ENCODE measurements at regions not wholly inside any gene's neighbourhood (a gene's known extent, or its start where the extent isn't known, plus 50 kb on each side); places are given as distances from the start of the nearest gene placed in this dataset.

DNA sequence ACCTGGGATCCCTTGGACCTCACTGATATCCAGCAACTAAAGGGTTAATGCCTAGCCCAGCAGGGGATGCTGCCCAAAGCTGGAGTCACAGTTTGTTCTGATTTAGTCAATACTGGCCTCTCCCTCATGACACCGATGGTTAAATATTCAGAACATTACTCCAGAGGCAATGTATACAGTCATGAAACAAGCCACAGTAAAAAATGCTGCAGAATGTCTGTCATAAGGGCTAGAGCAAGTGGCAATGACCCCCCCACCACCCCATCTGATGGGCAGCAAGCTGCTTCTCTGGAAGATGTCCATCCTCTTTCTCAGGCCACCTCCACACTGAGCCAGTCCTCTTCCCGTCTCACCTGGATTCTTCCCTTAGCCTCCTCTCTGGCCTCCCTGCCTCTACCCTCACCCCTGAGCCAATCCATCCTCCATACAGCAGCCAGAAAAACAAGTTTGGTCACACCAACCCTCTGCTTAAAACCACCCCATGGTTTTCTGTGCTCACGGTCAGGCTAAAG, 99.0 kb upstream of the KCNG1 start:
- no peak for DNase-seq

- no peak for DNase-seq
Measured at GRCh38 chr20:51121272-51121671, 98.4 kb upstream of the KCNG1 start.

GRCh38 chr20:51120868-51121267, 98.0 kb upstream of the KCNG1 start:
- DNase-seq: no peak

- no peak for DNase-seq
Measured at GRCh38 chr20:51120438-51120837, 97.5 kb upstream of the KCNG1 start.

- DNase-seq: no peak
Measured at GRCh38 chr20:51119914-51120313, 97.0 kb upstream of the KCNG1 start.

- DNase-seq: no peak
Measured at GRCh38 chr20:51118985-51119527, 96.1 kb upstream of the KCNG1 start.

DNA sequence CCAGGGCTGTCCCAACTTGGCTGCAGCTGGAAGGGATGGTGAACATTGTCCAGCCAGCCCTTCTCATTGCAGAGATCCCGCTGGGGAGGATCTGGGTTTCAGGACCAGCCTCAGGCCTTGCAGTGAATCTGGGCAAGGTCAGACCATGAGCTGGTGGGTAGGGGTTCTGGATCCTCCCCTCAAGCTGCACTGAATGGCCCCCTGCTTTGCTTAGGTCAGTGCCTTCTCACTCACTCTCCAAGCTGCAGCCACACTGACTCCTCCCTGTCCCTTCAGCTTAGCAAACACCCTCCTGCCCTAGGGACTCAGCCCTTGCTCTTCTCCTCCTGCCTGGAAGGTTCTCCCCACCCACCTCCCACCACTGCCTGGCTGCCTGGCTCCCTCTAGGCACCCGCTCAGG, 95.3 kb upstream of the KCNG1 start:
- DNase-seq: no peak

GRCh38 chr20:51116765-51117686, 94.1 kb upstream of the KCNG1 start:
- DNase-seq: no peak

DNA sequence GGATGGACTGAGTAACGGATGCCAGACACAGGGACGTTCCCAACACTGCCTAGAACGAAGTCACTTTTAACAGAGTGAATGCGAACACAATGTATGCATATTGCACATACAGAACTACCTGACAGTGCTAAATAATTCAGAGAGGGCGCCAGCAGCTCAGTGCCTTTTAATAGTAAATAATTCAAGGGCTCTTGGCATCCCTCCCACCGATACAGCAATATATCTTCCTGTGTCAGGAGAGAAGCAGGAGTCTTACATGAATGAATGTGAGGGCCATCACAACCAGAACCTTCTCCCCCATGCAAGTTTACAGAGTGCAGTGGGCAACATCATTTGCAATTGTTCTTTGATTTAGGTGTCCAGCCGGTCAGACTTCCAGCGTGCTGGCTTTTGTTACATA, 88.4 kb upstream of the KCNG1 start:
- DNase-seq: no peak

DNA sequence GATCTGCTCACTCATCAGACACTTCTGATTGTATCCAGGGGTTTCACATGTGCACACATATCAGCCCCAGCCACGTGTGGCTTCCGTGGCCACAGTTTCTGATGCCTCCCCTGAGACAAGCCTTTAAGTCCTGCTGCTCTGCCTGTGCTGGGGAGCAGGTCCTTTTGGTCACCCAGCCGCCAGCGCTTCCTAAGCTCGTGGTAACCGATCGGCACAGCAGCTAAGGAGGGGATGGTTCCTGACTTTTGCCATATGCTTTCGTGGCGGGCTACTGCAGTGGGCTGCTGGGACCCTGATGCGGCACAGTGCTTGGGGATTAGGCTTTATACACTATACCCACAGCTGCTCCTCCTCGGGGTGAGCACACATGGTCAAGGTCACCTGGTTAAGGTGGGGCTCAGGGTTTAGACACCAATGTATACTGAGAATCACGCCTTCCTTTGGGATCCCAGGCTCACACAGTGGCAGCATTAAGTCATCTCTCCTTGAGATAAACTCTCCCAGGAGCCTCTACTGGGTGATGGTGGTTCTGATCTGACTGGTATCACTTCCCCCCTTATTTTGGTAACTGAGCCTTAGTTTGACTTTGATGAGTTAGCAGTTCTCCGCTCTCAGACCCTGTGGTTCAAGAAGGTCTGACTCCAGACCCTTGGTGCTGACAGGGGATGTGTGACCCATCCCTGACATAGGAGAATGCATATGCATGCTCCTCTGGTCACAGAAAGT, 85.9 kb upstream of the KCNG1 start:
- peak; percentile 12 for DNase-seq

DNA sequence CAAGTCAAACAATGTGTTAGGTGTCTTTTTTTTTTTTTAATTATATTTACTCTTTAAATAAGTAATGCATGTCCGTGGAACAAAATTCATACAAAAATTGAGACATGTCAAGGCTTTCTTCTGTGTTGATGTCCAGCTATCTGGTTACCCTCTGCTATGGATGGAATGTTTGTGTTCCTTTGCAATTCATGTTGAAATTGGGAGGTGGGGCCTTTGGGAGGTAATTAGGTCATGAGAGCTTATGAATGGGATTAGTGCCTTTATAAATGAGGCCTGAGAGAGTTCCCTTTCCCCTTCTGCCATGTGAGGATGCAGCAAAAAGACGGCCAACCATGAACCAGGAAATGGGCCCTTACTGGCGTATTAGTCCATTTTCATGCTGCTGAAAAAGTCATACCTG, 83.1 kb upstream of the KCNG1 start:
- DNase-seq: peak; percentile 19

GRCh38 chr20:51104960-51105920, 82.3 kb upstream of the KCNG1 start:
- no peak for DNase-seq

- no peak for DNase-seq
Measured at GRCh38 chr20:51100617-51101016, 77.7 kb upstream of the KCNG1 start.

GRCh38 chr20:51098284-51098810, 75.4 kb upstream of the KCNG1 start:
- no peak for DNase-seq

DNA sequence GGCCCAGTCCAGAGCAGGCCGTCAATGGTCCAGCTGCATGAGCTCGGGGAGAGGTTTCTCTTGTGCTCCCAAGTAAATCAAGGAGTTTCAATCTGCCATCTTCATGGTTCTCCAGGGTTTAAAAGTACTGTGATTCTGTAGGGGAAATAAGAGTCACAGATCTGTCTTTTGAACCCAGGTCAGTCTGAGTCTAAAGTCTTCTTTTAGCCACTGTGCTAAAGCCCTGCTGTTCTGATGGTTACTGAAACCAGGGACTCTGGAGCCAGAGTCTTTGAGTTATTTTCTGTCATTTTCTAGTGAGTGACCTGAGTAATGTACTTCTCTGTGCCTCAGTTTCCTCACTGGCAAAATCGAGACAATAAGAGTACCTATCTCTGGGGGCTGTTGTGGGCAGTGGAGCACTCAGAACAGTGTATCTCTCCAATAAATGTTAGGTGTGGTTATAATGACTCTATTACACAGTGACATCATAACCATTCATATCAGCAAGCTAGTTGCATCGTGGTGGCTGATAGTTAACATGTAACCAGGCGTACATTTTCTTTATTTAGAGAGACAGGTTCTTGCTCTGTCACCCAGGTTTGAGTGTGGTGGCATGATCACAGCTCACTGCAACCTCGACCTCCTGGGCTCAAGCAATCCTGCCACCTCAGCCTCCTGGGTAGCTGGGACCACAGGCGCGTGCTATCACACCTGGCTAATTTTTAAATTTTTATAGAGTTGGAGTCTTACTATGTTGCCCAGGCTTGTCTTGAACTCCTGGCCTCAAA, 74.6 kb upstream of the KCNG1 start:
- DNase-seq: no peak

DNA sequence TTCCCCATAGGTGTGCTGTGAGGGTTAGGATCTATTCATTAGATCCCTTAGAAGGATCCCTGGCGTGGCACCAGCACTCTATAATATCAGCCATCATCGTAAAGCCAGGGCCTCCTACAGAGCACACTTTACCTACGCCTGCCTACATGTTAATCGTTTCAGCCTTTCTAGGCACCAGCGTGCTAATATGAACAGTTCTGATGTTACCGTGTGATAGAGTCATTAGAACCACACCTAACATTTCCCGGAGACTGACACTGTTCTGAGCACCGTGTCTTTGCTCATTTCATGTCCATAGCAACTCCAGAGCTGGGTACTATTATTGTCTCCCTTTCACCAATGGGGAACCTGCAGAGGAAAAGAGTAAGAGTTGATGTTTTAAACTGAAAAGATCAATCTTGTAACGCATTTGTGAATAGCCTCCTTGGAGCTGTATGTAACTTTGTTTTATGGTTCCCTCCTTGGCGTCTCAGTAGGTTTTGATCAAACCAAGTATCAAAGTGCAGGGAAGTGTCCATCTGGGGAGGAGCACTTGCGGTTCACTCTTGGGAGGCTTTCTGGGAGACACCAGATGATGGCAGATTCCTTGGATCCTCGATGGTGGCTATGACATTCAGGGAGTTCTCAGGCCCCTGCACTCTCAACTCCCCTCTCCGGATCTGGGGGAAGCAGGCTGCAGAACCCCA, 73.8 kb upstream of the KCNG1 start:
- DNase-seq: no peak

GRCh38 chr20:51095633-51096521, 73.0 kb upstream of the KCNG1 start:
- no peak for DNase-seq

- DNase-seq: peak; percentile 44
Measured at GRCh38 chr20:51094221-51094620, 71.3 kb upstream of the KCNG1 start.

DNA sequence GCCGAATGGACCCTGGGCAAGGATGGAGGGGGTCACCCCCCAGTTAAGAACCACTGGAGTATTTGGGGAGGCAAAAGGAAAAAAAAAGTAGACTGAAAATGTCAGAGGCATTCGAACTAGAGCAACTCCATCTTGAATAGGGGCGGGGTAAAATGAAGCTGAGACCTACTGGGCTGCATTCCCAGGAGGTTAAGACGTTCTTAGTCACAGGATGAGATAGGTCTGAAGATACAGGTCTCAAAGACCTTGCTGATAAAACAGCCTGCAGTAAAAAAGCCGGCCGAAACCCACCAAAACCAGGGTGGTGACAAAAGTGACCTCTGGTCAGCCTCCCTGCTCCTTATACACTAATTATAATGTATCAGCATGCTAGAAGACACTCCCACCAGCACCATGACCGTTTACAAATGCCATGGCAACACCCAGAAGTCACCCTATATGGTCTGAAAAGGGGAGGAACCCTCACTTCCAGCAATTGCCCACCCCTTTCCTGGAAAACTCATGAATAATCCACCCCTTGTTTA, 70.4 kb upstream of the KCNG1 start:
- no peak for DNase-seq

Data from NCI-H82 (cell line).